Ishikawa (cell line): ENCODE measurements at regions not wholly inside any gene's neighbourhood (a gene's known extent, or its start where the extent isn't known, plus 50 kb on each side); places are given as distances from the start of the nearest gene placed in this dataset.

ENCODE experiments used
- CEBPB ChIP-seq: IDR thresholded peaks from 2 replicates; pipeline ENCODE4 v1.6.1; 2012
- CREB1 ChIP-seq: IDR thresholded peaks from 2 replicates; pipeline ENCODE4 v1.6.1; 2012; ENCODE audit warnings: low read depth
- EGR1 ChIP-seq: IDR thresholded peaks from 2 replicates; pipeline ENCODE4 v1.6.1; 2012
- EP300 ChIP-seq: IDR thresholded peaks from 2 replicates; pipeline ENCODE4 v1.6.1; 2012; ENCODE audit warnings: borderline replicate concordance
- FOXM1 ChIP-seq: IDR thresholded peaks from 2 replicates; pipeline ENCODE4 v1.6.1; 2012; ENCODE audit warnings: low read depth, borderline replicate concordance
- NFIC ChIP-seq: IDR thresholded peaks from 2 replicates; pipeline ENCODE4 v1.6.1; 2012
- RAD21 ChIP-seq: IDR thresholded peaks from 2 replicates; pipeline ENCODE4 v1.6.1; 2012; ENCODE audit warnings: low read depth
- REST ChIP-seq: IDR thresholded peaks from 2 replicates; pipeline ENCODE4 v1.6.1; 2012; ENCODE audit warnings: low read depth, mild to moderate bottlenecking
- TAF1 ChIP-seq: IDR thresholded peaks from 2 replicates; pipeline ENCODE4 v1.6.1; 2012; ENCODE audit warnings: low read depth, mild to moderate bottlenecking
- TCF12 ChIP-seq: IDR thresholded peaks from 2 replicates; pipeline ENCODE4 v1.6.1; 2012; ENCODE audit warnings: low read depth
- TEAD4 ChIP-seq: IDR thresholded peaks from 2 replicates; pipeline ENCODE4 v1.6.1; 2012
- YY1 ChIP-seq: IDR thresholded peaks from 2 replicates; pipeline ENCODE4 v1.6.1; 2012; ENCODE audit warnings: low read depth
- ZBTB7A ChIP-seq: IDR thresholded peaks from 2 replicates; pipeline ENCODE4 v1.6.1; 2012; ENCODE audit warnings: low read depth
- TF ChIP-seq, protein P1 (sequence below): IDR thresholded peaks from 2 replicates; pipeline ENCODE4 v1.6.1; 2012
- TF ChIP-seq, protein P2 (sequence below): IDR thresholded peaks from 2 replicates; pipeline ENCODE4 v1.6.1; 2012

DNA sequence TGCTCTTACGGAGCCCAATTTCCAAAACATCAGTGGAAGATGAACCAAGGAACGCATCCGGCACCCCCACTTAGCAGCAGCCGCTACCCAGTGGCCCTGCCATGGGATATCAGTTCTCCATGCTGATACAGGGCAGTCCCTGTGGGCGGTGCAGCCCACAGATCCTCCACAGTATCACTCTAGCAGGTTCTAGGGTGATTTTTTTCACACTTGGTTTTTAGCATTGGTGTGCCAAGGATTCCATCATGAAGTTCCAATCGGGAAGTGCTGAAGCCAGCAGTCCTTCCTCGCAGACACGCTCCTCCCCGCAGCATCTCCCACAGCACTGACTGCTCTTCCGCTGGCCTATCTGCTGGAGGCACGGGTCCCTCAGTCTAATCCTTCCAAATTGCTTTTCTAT lies 261.9 kb downstream of the SYK start:
- TF ChIP-seq FOXM1 (no peak), EP300 (no peak), TCF12 (no peak), NFIC (no peak), EGR1 (no peak), YY1 (no peak), REST (no peak), TEAD4 (no peak)
- TF ChIP-seq, protein P1, sequence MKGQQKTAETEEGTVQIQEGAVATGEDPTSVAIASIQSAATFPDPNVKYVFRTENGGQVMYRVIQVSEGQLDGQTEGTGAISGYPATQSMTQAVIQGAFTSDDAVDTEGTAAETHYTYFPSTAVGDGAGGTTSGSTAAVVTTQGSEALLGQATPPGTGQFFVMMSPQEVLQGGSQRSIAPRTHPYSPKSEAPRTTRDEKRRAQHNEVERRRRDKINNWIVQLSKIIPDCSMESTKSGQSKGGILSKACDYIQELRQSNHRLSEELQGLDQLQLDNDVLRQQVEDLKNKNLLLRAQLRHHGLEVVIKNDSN = no peak

DNA sequence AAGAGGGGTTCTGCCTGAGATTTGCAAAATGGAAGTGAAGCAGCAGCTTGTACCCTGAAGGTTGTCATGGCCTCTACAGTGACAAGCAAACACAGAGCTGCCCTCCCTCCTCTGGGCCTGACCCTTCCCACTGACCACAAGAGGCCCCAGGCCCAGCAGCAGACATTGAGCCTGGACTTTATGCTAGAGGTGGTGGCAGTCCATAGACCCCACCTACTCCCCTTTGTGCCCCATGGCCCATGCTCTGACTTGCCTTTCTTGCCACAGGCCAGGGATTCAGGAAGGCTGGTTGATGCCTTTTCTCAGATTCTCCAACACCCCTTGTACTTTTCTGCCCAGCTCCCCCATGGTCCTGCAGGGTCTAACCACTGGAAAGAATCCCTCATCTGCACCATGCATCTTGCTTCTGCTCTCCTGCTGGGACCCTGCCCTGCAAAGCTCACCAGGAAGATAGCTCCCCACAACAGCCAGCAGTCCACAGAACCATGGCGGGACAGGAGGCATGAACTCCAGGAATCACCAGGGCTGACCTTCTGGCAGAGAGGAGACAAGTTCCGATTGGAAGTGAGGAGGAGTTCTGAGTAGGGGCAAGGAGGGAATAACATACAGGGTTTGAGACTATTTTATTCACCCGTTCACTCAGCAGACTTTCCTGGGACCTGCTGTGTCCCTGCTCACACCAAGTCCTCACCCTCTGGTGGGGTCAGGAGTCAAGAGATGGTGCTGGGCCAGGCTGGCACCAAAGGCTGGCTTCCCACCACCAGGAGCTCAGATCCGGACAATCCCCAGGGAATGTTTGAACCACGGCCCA lies 263.8 kb downstream of the SYK start:
- no peak for TF ChIP-seq EP300
- no peak for TF ChIP-seq TAF1
- TF ChIP-seq EGR1 = no peak
- TF ChIP-seq CREB1 = no peak
- no peak for TF ChIP-seq REST
- TF ChIP-seq CEBPB = no peak
- TF ChIP-seq NFIC = no peak
- TF ChIP-seq RAD21 = no peak
- no peak for TF ChIP-seq FOXM1
- no peak for TF ChIP-seq TEAD4
- no peak for TF ChIP-seq TCF12
- TF ChIP-seq, protein P1 = no peak
- TF ChIP-seq, protein P2, sequence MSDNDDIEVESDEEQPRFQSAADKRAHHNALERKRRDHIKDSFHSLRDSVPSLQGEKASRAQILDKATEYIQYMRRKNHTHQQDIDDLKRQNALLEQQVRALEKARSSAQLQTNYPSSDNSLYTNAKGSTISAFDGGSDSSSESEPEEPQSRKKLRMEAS = no peak
- no peak for TF ChIP-seq ZBTB7A
- TF ChIP-seq YY1 = no peak

- TF ChIP-seq, protein P2 = no peak
- TF ChIP-seq TCF12 (no peak), CEBPB (no peak), FOXM1 (no peak), EGR1 (no peak), YY1 (no peak)
These were observed 264.4 kb downstream of the SYK start for GRCh38 chr9:91066042-91066415.

DNA sequence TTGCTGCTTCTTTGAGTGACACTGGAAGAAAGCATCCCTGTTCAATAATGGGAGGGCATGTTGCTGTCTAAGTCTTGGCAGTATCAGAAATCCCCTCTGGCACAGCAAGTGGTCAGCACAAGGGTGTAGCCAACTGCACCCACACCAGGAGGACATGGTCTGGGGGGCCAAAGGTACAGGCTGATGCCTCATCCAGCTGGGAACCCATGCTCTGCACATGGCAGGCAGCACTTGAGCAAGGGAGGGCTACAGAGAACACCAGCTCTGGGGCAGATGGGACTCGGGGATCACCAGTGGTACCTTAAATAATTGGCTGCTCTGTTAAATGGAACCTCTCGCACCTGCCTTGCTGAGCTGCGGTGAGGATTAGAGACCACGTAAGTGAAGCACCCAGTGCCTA lies 265.2 kb downstream of the SYK start:
- TF ChIP-seq RAD21 = no peak
- TF ChIP-seq, protein P2 = no peak
- TF ChIP-seq, protein P1 = no peak
- TF ChIP-seq REST = no peak
- TF ChIP-seq ZBTB7A = no peak
- no peak for TF ChIP-seq CEBPB
- TF ChIP-seq TCF12 = no peak
- no peak for TF ChIP-seq EP300
- no peak for TF ChIP-seq NFIC
- no peak for TF ChIP-seq TEAD4
- no peak for TF ChIP-seq YY1
- TF ChIP-seq EGR1 = no peak
